ENCODE measurements at regions not wholly inside any gene's neighbourhood (a gene's known extent, or its start where the extent isn't known, plus 50 kb on each side); places are given as distances from the start of the nearest gene placed in this dataset.
"Not testable (repeated sequence)": the region's sequence is repeated elsewhere in the genome, so short reads cannot be mapped to it uniquely, and the experiment has no call there.

- ChIA-PET POLR2A (interaction anchor here (0.6 to 1.2 kb wide), 2 partner anchors 16 to 19 kb away, joined by 3 read pairs; no protein-coding TSS in a partner anchor), CTCF (ENCODE audit: unreplicated experiment) (no interaction called here)
- Histone ChIP-seq H3K27ac (ENCODE audit: low read depth, low read length, poor library complexity, severe bottlenecking) (no peak overlapping the region), H3K4me2 (ENCODE audit: low read length) (no peak overlapping the region), H4K20me1 (ENCODE audit: insufficient read depth, low read length) (no peaks in the 10 kb centered on the region), H3K4me3 (ENCODE audit: low read depth, low read length, poor library complexity, severe bottlenecking) (no peak overlapping the region), H3K9me3 (ENCODE audit: low read length) (no peaks in the 10 kb centered on the region), H3K4me1 (ENCODE audit: insufficient read depth, low read length, poor library complexity, severe bottlenecking) (no peaks in the 10 kb centered on the region), H3K36me3 (ENCODE audit: insufficient read depth, low read length) (no peaks in the 10 kb centered on the region), H2AFZ (ENCODE audit: low read length) (no peak overlapping the region), H3K79me2 (ENCODE audit: insufficient read depth, low read depth, low read length) (no peaks in the 10 kb centered on the region), H3K9me2 (ENCODE audit: insufficient read depth, low read length) (no peaks in the 10 kb centered on the region)
- intact Hi-C loops (cut with micrococcal nuclease; ENCODE audit: unreplicated experiment): no loop called here
- no TSS peak for BruUV-seq (replicated peaks)
- TF ChIP-seq, protein P1, sequence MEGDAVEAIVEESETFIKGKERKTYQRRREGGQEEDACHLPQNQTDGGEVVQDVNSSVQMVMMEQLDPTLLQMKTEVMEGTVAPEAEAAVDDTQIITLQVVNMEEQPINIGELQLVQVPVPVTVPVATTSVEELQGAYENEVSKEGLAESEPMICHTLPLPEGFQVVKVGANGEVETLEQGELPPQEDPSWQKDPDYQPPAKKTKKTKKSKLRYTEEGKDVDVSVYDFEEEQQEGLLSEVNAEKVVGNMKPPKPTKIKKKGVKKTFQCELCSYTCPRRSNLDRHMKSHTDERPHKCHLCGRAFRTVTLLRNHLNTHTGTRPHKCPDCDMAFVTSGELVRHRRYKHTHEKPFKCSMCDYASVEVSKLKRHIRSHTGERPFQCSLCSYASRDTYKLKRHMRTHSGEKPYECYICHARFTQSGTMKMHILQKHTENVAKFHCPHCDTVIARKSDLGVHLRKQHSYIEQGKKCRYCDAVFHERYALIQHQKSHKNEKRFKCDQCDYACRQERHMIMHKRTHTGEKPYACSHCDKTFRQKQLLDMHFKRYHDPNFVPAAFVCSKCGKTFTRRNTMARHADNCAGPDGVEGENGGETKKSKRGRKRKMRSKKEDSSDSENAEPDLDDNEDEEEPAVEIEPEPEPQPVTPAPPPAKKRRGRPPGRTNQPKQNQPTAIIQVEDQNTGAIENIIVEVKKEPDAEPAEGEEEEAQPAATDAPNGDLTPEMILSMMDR (conservative IDR thresholded peaks at IDR 0.05; ENCODE audit: low read length): 0 out of 2 replicates have a peak, but pooled peaks have one; percentile 24
- no peak for TF ChIP-seq EZH2phosphoT487 (IDR thresholded peaks at IDR 0.05; ENCODE audit: borderline replicate concordance, low read depth, low read length)
- no peak for DNase-seq (ENCODE audit: low spot score)
Observed at GRCh38 chr6:117795234-117795633, 111.8 kb upstream of the SLC35F1 start.

- H3K4me3 ChIP-seq (ENCODE audit: low read depth, low read length, poor library complexity, severe bottlenecking); CTCF ChIA-PET (ENCODE audit: unreplicated experiment); H3K9me3 ChIP-seq (ENCODE audit: low read length); H3K4me1 ChIP-seq (ENCODE audit: insufficient read depth, low read length, poor library complexity, severe bottlenecking); H2AFZ ChIP-seq (ENCODE audit: low read length); H3K79me2 ChIP-seq (ENCODE audit: insufficient read depth, low read depth, low read length); H3K36me3 ChIP-seq (ENCODE audit: insufficient read depth, low read length); H4K20me1 ChIP-seq (ENCODE audit: insufficient read depth, low read length); H3K27ac ChIP-seq (ENCODE audit: low read depth, low read length, poor library complexity, severe bottlenecking); BruUV-seq (replicated peaks); POLR2A ChIA-PET; H3K9me2 ChIP-seq (ENCODE audit: insufficient read depth, low read length); H3K4me2 ChIP-seq (ENCODE audit: low read length); DNase-seq (ENCODE audit: low spot score); intact Hi-C loops (cut with micrococcal nuclease; ENCODE audit: unreplicated experiment): not testable (repeated sequence)
Observed at GRCh38 chr6:117798819-117799218, 108.2 kb upstream of the SLC35F1 start.

DNA sequence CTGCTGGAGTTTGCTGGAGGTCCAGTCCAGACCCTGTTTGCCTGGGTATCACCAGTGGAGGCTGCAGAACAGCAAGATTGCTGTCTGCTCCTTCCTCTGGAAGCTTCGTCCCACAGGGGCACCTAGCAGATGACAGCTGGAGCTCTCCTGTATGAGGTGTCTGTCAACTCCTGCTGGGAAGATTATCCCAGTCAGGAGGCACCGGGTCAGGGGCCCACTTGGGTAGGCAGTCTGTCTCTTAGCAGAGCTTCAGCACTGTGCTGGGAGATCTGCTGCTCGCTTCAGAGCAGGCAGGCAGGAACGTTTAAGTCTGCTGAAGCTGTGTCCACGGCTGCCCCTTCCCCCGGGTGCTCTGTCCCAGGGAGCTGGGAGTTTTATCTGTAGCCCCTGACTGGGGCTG lies 96.8 kb upstream of the SLC35F1 start:
- H3K4me2 ChIP-seq (ENCODE audit: low read length): no peak overlapping the region
- H3K9me2 ChIP-seq (ENCODE audit: insufficient read depth, low read length): no peaks in the 10 kb centered on the region
- H2AFZ ChIP-seq (ENCODE audit: low read length): no peak overlapping the region
- H3K9me3 ChIP-seq (ENCODE audit: low read length): no peaks in the 10 kb centered on the region
- no peaks in the 10 kb centered on the region for H3K79me2 ChIP-seq (ENCODE audit: insufficient read depth, low read depth, low read length)
- H3K4me3 ChIP-seq (ENCODE audit: low read depth, low read length, poor library complexity, severe bottlenecking): no peak overlapping the region
- H3K36me3 ChIP-seq (ENCODE audit: insufficient read depth, low read length): no peaks in the 10 kb centered on the region
- DNase-seq (ENCODE audit: low spot score): no peak
- no peaks in the 10 kb centered on the region for H4K20me1 ChIP-seq (ENCODE audit: insufficient read depth, low read length)
- TF ChIP-seq, protein P1 (conservative IDR thresholded peaks at IDR 0.05; ENCODE audit: low read length): no peak
- no peak for TF ChIP-seq EZH2phosphoT487 (IDR thresholded peaks at IDR 0.05; ENCODE audit: borderline replicate concordance, low read depth, low read length)
- ChIA-PET POLR2A (no interaction called here), CTCF (ENCODE audit: unreplicated experiment) (no interaction called here)
- BruUV-seq (replicated peaks): no TSS peak
- no peak overlapping the region for H3K27ac ChIP-seq (ENCODE audit: low read depth, low read length, poor library complexity, severe bottlenecking)
- no peaks in the 10 kb centered on the region for H3K4me1 ChIP-seq (ENCODE audit: insufficient read depth, low read length, poor library complexity, severe bottlenecking)
- intact Hi-C loops (cut with micrococcal nuclease; ENCODE audit: unreplicated experiment): no loop called here
